ENCODE measurements at regions not wholly inside any gene's neighbourhood (a gene's known extent, or its start where the extent isn't known, plus 50 kb on each side); places are given as distances from the start of the nearest gene placed in this dataset.

DNA sequence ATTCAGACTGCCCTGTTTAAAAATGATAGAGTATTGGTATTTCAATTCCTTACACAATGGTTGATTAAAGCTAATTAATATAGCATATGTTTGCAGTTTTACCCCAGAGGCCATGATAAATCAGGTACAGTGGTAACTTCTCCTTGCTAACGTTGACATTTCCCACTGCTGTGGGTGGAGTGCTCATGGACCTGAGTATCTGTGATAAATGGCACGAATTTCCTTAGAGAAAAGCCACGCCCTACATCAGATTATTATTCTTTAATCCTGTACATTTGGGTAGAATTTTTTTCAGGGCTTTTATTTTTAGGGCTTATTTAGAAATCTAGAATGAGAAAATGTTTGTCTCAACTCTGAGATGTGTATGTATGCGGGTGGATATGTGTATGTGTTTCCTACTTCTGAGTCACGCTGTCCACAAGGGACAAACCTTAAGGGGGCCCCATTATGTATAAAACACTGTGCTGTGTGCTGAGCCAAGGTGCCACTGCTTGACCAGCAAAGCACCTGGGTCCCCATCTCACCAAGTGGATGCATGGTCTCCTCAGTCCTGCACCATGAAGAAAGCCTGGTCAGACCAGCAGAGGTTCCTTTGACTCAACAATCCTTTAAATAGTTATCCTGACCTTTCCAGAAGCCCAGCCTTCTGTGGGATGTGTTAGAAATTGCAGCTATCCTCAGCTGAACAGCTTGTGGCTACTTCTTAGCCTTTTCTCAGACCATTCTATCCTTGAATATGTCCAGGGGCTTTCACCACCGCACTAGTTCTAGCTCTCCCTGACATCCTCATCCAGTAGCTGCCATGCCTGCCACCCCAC lies 57.9 kb upstream of the STK38L start:
- CTCF ChIA-PET = no interaction called here
- intact Hi-C loops (cut with micrococcal nuclease; ENCODE audit: unreplicated experiment) = no loop called here
- POLR2A ChIA-PET = no interaction called here
- Histone ChIP-seq H3K4me3 (ENCODE audit: low read depth in 2 of 2, low read length in 2 of 2) (no peak overlapping the region), H3K4me1 (ENCODE audit: control insufficient read depth, insufficient read depth, low read length) (no peaks in the 10 kb centered on the region), H3K9me3 (ENCODE audit: control insufficient read depth, insufficient read depth, low read depth, low read length) (no peaks in the 10 kb centered on the region), H3K36me3 (ENCODE audit: control insufficient read depth, insufficient read depth, low read length) (no peaks in the 10 kb centered on the region), H3K27ac (ENCODE audit: low read length) (no peak overlapping the region), H3K27me3 (ENCODE audit: control insufficient read depth, insufficient read depth, low read length) (no peaks in the 10 kb centered on the region)
- no TSS peak for BruUV-seq (replicated peaks)
- in situ Hi-C loops (cut with HindIII; ENCODE audit: low pct_unique_long_range_greater_than_20kb, low sequenced_read_pairs) = no loop called here
- ATAC-seq = no peak
- TF ChIP-seq TCF7L2 (IDR thresholded peaks at IDR 0.05; ENCODE audit: low read depth, low read length) (no peak), POLR2AphosphoS5 (IDR thresholded peaks at IDR 0.05; ENCODE audit: low read depth, low read length) (no peak), SIN3A (IDR thresholded peaks at IDR 0.05; ENCODE audit: borderline replicate concordance, insufficient read depth, low read depth, low read length) (no peak)
- TF ChIP-seq, protein P1, sequence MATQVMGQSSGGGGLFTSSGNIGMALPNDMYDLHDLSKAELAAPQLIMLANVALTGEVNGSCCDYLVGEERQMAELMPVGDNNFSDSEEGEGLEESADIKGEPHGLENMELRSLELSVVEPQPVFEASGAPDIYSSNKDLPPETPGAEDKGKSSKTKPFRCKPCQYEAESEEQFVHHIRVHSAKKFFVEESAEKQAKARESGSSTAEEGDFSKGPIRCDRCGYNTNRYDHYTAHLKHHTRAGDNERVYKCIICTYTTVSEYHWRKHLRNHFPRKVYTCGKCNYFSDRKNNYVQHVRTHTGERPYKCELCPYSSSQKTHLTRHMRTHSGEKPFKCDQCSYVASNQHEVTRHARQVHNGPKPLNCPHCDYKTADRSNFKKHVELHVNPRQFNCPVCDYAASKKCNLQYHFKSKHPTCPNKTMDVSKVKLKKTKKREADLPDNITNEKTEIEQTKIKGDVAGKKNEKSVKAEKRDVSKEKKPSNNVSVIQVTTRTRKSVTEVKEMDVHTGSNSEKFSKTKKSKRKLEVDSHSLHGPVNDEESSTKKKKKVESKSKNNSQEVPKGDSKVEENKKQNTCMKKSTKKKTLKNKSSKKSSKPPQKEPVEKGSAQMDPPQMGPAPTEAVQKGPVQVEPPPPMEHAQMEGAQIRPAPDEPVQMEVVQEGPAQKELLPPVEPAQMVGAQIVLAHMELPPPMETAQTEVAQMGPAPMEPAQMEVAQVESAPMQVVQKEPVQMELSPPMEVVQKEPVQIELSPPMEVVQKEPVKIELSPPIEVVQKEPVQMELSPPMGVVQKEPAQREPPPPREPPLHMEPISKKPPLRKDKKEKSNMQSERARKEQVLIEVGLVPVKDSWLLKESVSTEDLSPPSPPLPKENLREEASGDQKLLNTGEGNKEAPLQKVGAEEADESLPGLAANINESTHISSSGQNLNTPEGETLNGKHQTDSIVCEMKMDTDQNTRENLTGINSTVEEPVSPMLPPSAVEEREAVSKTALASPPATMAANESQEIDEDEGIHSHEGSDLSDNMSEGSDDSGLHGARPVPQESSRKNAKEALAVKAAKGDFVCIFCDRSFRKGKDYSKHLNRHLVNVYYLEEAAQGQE (IDR thresholded peaks at IDR 0.05; ENCODE audit: insufficient read depth in 1 of 2, low read depth in 2 of 2, low read length in 1 of 2) = no peak
- TF ChIP-seq, protein P2, sequence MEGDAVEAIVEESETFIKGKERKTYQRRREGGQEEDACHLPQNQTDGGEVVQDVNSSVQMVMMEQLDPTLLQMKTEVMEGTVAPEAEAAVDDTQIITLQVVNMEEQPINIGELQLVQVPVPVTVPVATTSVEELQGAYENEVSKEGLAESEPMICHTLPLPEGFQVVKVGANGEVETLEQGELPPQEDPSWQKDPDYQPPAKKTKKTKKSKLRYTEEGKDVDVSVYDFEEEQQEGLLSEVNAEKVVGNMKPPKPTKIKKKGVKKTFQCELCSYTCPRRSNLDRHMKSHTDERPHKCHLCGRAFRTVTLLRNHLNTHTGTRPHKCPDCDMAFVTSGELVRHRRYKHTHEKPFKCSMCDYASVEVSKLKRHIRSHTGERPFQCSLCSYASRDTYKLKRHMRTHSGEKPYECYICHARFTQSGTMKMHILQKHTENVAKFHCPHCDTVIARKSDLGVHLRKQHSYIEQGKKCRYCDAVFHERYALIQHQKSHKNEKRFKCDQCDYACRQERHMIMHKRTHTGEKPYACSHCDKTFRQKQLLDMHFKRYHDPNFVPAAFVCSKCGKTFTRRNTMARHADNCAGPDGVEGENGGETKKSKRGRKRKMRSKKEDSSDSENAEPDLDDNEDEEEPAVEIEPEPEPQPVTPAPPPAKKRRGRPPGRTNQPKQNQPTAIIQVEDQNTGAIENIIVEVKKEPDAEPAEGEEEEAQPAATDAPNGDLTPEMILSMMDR (IDR thresholded peaks at IDR 0.05) = no peak
- no peak for DNase-seq (ENCODE audit: low read depth, low spot score)

DNA sequence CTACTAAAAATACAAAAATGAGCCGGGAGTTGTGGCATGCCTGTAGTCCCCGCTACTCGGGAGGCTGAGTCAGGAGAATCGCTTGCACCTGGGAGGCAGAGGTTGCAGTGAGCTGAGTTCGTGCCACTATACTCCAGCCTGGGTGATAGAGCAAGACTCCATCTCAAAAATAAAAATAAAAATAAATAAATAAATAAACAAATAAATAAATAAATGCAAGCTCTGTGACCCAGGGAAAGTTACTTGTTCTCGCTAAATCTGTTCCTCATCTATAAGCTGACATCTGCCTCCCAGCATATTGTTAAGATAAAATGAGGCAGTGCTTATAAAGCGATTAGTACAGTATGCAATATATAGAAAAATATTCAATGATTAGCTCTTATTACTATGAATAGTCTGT lies 56.4 kb upstream of the STK38L start:
- in situ Hi-C loops (cut with HindIII; ENCODE audit: low pct_unique_long_range_greater_than_20kb, low sequenced_read_pairs) (no loop called here), intact Hi-C loops (cut with micrococcal nuclease; ENCODE audit: unreplicated experiment) (no loop called here)
- DNase-seq (ENCODE audit: low read depth, low spot score) = no peak
- Histone ChIP-seq H3K27ac (ENCODE audit: low read length) (no peak overlapping the region), H3K4me1 (ENCODE audit: control insufficient read depth, insufficient read depth, low read length) (no peaks in the 10 kb centered on the region), H3K36me3 (ENCODE audit: control insufficient read depth, insufficient read depth, low read length) (no peaks in the 10 kb centered on the region), H3K27me3 (ENCODE audit: control insufficient read depth, insufficient read depth, low read length) (0 out of 2 replicates have a peak, but pooled peaks cover 3% of the 10 kb centered on the region), H3K9me3 (ENCODE audit: control insufficient read depth, insufficient read depth, low read depth, low read length) (no peaks in the 10 kb centered on the region), H3K4me3 (ENCODE audit: low read depth in 2 of 2, low read length in 2 of 2) (no peak overlapping the region)
- POLR2A ChIA-PET = no interaction called here
- CTCF ChIA-PET = no interaction called here
- no TSS peak for BruUV-seq (replicated peaks)
- TF ChIP-seq TCF7L2 (IDR thresholded peaks at IDR 0.05; ENCODE audit: low read depth, low read length) (no peak), SIN3A (IDR thresholded peaks at IDR 0.05; ENCODE audit: borderline replicate concordance, insufficient read depth, low read depth, low read length) (no peak), POLR2AphosphoS5 (IDR thresholded peaks at IDR 0.05; ENCODE audit: low read depth, low read length) (no peak)
- TF ChIP-seq, protein P2 (IDR thresholded peaks at IDR 0.05) = no peak
- TF ChIP-seq, protein P1 (IDR thresholded peaks at IDR 0.05; ENCODE audit: insufficient read depth in 1 of 2, low read depth in 2 of 2, low read length in 1 of 2) = no peak
- no peak for ATAC-seq

Measured in Panc1 (cell line).